DOHH2 (cell line): ENCODE measurements at regions not wholly inside any gene's neighbourhood (a gene's known extent, or its start where the extent isn't known, plus 50 kb on each side); places are given as distances from the start of the nearest gene placed in this dataset.

Experiments used
- H3F3A ChIP-seq: fragments of 200-600 bp; sonication (generic), shearing (Covaris generic); 2 replicates; pipeline ENCODE4 v1.6.0; 2016; ENCODE audit warnings: antibody characterized with exemption, mild to moderate bottlenecking; ENCODE audit not compliant: control insufficient read depth, insufficient read depth
- H3K27ac ChIP-seq: fragments of 200-600 bp; sonication (generic); 2 replicates; pipeline ENCODE4 v1.5.1; 2014; ENCODE audit warnings: low read depth, mild to moderate bottlenecking, low read length, moderate library complexity
- H3K27me3 ChIP-seq: fragments of 200-600 bp; sonication (generic); 2 replicates; pipeline ENCODE4 v1.6.1; 2014; ENCODE audit warnings: mild to moderate bottlenecking, low read length, mixed read lengths; ENCODE audit not compliant: control insufficient read depth
- H3K36me3 ChIP-seq: fragments of 200-600 bp; sonication (generic); 2 replicates; pipeline ENCODE4 v1.6.1; 2014; ENCODE audit warnings: mild to moderate bottlenecking, low read length, moderate library complexity, mixed read lengths; ENCODE audit not compliant: control insufficient read depth
- H3K4me1 ChIP-seq: fragments of 200-600 bp; sonication (generic); 2 replicates; pipeline ENCODE4 v1.6.1; 2014; ENCODE audit warnings: mild to moderate bottlenecking, low read length, mixed read lengths; ENCODE audit not compliant: control insufficient read depth
- H3K4me2 ChIP-seq: fragments of 200-600 bp; sonication (generic); 2 replicates; pipeline ENCODE4 v1.6.0; 2014; ENCODE audit warnings: mild to moderate bottlenecking, low read length, moderate library complexity
- H3K4me3 ChIP-seq: fragments of 200-600 bp; sonication (generic); 2 replicates; pipeline ENCODE4 v1.5.1; 2014; ENCODE audit warnings: mild to moderate bottlenecking, low read length, mixed read lengths
- H3K79me2 ChIP-seq: fragments of 200-600 bp; sonication (generic); 2 replicates; pipeline ENCODE4 v1.6.1; 2014; ENCODE audit warnings: mild to moderate bottlenecking, low read length, mixed read lengths; ENCODE audit not compliant: control insufficient read depth
- H3K9me2 ChIP-seq: fragments of 200-600 bp; sonication (generic); replicated peaks from 2 replicates; pipeline ENCODE4 v1.6.1; 2014; ENCODE audit warnings: mild to moderate bottlenecking, low read length, mixed read lengths; ENCODE audit not compliant: control insufficient read depth
- H3K9me3 ChIP-seq: fragments of 200-600 bp; sonication (generic); 2 replicates; pipeline ENCODE4 v1.6.1; 2014; ENCODE audit warnings: antibody characterized with exemption, low read length, mixed read lengths; ENCODE audit not compliant: control insufficient read depth, insufficient read depth
- H4K20me1 ChIP-seq: fragments of 200-600 bp; sonication (generic); 2 replicates; pipeline ENCODE4 v1.6.0; 2014; ENCODE audit warnings: low read depth, mild to moderate bottlenecking, antibody characterized with exemption, low read length, moderate library complexity; ENCODE audit not compliant: control insufficient read depth, insufficient read depth
- CTCF ChIP-seq: fragments of 200-600 bp; sonication (generic); IDR thresholded peaks from one replicate; pipeline ENCODE4 v1.5.1; 2014; ENCODE audit warnings: antibody characterized with exemption, mild to moderate bottlenecking, low read depth, low read length; ENCODE audit not compliant: poor library complexity, severe bottlenecking
- EZH2phosphoT487 ChIP-seq: fragments of 200-600 bp; sonication (generic); IDR thresholded peaks from 2 replicates; pipeline ENCODE4 v1.6.1; 2017; ENCODE audit warnings: borderline replicate concordance, mild to moderate bottlenecking, antibody characterized with exemption, low read length, moderate library complexity, mixed read lengths

GRCh38 chr2:59259913-59260312, 1018.8 kb upstream of the FANCL start:
- Histone ChIP-seq H4K20me1 (no peaks in the 10 kb centered on the region), H3F3A (no peaks in the 10 kb centered on the region), H3K36me3 (no peaks in the 10 kb centered on the region), H3K4me2 (no peak overlapping the region), H3K27ac (no peak overlapping the region), H3K9me3 (no peaks in the 10 kb centered on the region), H3K79me2 (no peaks in the 10 kb centered on the region), H3K4me3 (no peak overlapping the region), H3K9me2 (no peaks in the 10 kb centered on the region), H3K27me3 (no peaks in the 10 kb centered on the region), H3K4me1 (no peaks in the 10 kb centered on the region)
- TF ChIP-seq CTCF (no peak), EZH2phosphoT487 (no peak)

- no peak overlapping the region for H3K4me2 ChIP-seq
- H3F3A ChIP-seq = no peaks in the 10 kb centered on the region
- no peaks in the 10 kb centered on the region for H3K9me2 ChIP-seq
- H3K36me3 ChIP-seq = no peaks in the 10 kb centered on the region
- H3K4me3 ChIP-seq = no peak overlapping the region
- H3K79me2 ChIP-seq = no peaks in the 10 kb centered on the region
- TF ChIP-seq EZH2phosphoT487 = no peak
- no peak for TF ChIP-seq CTCF
- no peaks in the 10 kb centered on the region for H4K20me1 ChIP-seq
- H3K9me3 ChIP-seq = no peaks in the 10 kb centered on the region
- H3K27me3 ChIP-seq = no peaks in the 10 kb centered on the region
- H3K4me1 ChIP-seq = no peaks in the 10 kb centered on the region
- no peak overlapping the region for H3K27ac ChIP-seq
These were observed 1015.2 kb upstream of the FANCL start for GRCh38 chr2:59256290-59256689.

GRCh38 chr2:59254279-59254678, 1013.2 kb upstream of the FANCL start:
- H3K4me1 ChIP-seq = no peaks in the 10 kb centered on the region
- no peaks in the 10 kb centered on the region for H4K20me1 ChIP-seq
- no peak overlapping the region for H3K4me3 ChIP-seq
- no peaks in the 10 kb centered on the region for H3K79me2 ChIP-seq
- no peaks in the 10 kb centered on the region for H3F3A ChIP-seq
- H3K27ac ChIP-seq = no peak overlapping the region
- TF ChIP-seq EZH2phosphoT487 = no peak
- TF ChIP-seq CTCF = no peak
- H3K36me3 ChIP-seq = no peaks in the 10 kb centered on the region
- no peak overlapping the region for H3K4me2 ChIP-seq
- H3K9me2 ChIP-seq = no peaks in the 10 kb centered on the region
- H3K27me3 ChIP-seq = no peaks in the 10 kb centered on the region
- H3K9me3 ChIP-seq = no peaks in the 10 kb centered on the region

- H3K9me3 ChIP-seq = no peaks in the 10 kb centered on the region
- no peaks in the 10 kb centered on the region for H3K4me1 ChIP-seq
- no peaks in the 10 kb centered on the region for H3K9me2 ChIP-seq
- no peak overlapping the region for H3K4me2 ChIP-seq
- no peak overlapping the region for H3K27ac ChIP-seq
- H4K20me1 ChIP-seq = no peaks in the 10 kb centered on the region
- H3F3A ChIP-seq = no peaks in the 10 kb centered on the region
- no peak overlapping the region for H3K4me3 ChIP-seq
- no peaks in the 10 kb centered on the region for H3K79me2 ChIP-seq
- no peaks in the 10 kb centered on the region for H3K36me3 ChIP-seq
- H3K27me3 ChIP-seq = no peaks in the 10 kb centered on the region
- TF ChIP-seq CTCF (no peak), EZH2phosphoT487 (no peak)
These were observed 1009.2 kb upstream of the FANCL start for GRCh38 chr2:59250307-59250677.
